BJ (cell line): ENCODE measurements at regions not wholly inside any gene's neighbourhood (a gene's known extent, or its start where the extent isn't known, plus 50 kb on each side); places are given as distances from the start of the nearest gene placed in this dataset.

Experiments used
- CTCF ChIA-PET: fragments of 350-600 bp; formaldehyde crosslinking; extraction: SDS; loops from one replicate; lab custom pipeline; 2021; ENCODE audit warnings: antibody characterized with exemption, inconsistent platforms; lab: Yijun Ruan, JAX
- POLR2A ChIA-PET: fragments of 300-600 bp; sonication (Branson Sonifier 250); formaldehyde crosslinking; extraction: SDS; loops from one replicate; lab custom pipeline; 2021; ENCODE audit warnings: antibody characterized with exemption; lab: Charles Lee
- DNase-seq: peaks from one replicate; pipeline ENCODE4 v3.0.0-alpha.2; 2011; ENCODE audit warnings: low read depth
- H3K27me3 ChIP-seq: 2 replicates; pipeline ENCODE4 v1.6.0; 2011; ENCODE audit warnings: low read length; ENCODE audit not compliant: control insufficient read depth, insufficient read depth
- H3K36me3 ChIP-seq: 2 replicates; pipeline ENCODE4 v1.5.1; 2011; ENCODE audit warnings: low read length; ENCODE audit not compliant: control insufficient read depth, insufficient read depth
- H3K4me3 ChIP-seq: 2 replicates; pipeline ENCODE4 v1.5.1; 2011; ENCODE audit warnings: low read depth, mild to moderate bottlenecking, control low read depth, low read length
- TF ChIP-seq, protein P1 (sequence below): IDR thresholded peaks from 2 replicates; pipeline ENCODE4 v1.5.1; 2011; ENCODE audit warnings: low read depth, mild to moderate bottlenecking, control low read depth, inconsistent platforms, low read length, moderate library complexity; ENCODE audit not compliant: insufficient read depth

DNA sequence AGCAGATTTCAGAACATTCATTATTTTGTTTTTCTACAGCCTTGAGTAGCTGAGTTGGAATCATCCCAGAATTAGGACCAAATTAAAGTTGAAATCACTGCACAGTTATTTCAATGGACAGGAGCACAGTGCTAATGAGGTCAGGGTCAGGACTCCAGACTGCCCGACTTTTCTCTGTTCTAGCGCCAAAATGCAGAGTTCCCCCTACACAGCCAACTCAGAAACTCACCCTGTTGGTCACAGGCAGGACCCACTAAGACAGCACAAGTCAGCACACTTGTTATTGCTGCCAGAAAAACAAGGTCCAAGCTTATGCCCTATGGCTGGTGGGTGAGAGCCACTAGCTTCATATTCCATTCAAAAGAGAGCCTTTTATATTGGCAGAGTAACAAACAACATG lies 198.1 kb upstream of the KRR1 start:
- H3K27me3 ChIP-seq: no peaks in the 10 kb centered on the region
- TF ChIP-seq, protein P1, sequence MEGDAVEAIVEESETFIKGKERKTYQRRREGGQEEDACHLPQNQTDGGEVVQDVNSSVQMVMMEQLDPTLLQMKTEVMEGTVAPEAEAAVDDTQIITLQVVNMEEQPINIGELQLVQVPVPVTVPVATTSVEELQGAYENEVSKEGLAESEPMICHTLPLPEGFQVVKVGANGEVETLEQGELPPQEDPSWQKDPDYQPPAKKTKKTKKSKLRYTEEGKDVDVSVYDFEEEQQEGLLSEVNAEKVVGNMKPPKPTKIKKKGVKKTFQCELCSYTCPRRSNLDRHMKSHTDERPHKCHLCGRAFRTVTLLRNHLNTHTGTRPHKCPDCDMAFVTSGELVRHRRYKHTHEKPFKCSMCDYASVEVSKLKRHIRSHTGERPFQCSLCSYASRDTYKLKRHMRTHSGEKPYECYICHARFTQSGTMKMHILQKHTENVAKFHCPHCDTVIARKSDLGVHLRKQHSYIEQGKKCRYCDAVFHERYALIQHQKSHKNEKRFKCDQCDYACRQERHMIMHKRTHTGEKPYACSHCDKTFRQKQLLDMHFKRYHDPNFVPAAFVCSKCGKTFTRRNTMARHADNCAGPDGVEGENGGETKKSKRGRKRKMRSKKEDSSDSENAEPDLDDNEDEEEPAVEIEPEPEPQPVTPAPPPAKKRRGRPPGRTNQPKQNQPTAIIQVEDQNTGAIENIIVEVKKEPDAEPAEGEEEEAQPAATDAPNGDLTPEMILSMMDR: no peak
- H3K4me3 ChIP-seq: no peak overlapping the region
- ChIA-PET POLR2A (interaction anchor here (0.6 kb wide), 1 partner anchor 50 kb away, joined by 3 read pairs; no protein-coding TSS in a partner anchor), CTCF (interaction anchor here (0.9 kb wide), 1 partner anchor 107 kb away, joined by 3 read pairs; no protein-coding TSS in a partner anchor)
- no peaks in the 10 kb centered on the region for H3K36me3 ChIP-seq
- DNase-seq: no peak

DNA sequence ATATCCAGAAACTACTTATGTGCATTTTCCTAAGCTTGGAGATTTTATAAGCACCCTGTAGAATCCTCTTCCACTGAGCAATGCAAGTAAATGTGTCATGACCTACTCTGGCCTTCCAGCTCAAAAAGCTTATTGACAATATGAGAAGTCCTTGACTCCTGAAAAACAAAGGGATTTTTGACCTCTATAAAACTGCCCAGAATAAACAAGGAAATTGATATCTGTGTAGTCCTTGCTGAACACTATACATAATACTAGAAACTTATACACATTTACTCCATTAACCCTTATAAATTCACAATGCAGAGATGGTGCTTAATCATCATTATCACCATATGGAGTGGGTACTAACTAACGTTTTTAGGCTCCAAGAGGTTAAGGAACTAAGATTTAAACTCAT lies 197.4 kb upstream of the KRR1 start:
- Histone ChIP-seq H3K27me3 (no peaks in the 10 kb centered on the region), H3K36me3 (no peaks in the 10 kb centered on the region), H3K4me3 (no peak overlapping the region)
- TF ChIP-seq, protein P1: no peak
- DNase-seq: no peak
- CTCF ChIA-PET: interaction anchor here (0.9 kb wide), 1 partner anchor 108 kb away, joined by 3 read pairs; no protein-coding TSS in a partner anchor
- POLR2A ChIA-PET: no interaction called here

DNA sequence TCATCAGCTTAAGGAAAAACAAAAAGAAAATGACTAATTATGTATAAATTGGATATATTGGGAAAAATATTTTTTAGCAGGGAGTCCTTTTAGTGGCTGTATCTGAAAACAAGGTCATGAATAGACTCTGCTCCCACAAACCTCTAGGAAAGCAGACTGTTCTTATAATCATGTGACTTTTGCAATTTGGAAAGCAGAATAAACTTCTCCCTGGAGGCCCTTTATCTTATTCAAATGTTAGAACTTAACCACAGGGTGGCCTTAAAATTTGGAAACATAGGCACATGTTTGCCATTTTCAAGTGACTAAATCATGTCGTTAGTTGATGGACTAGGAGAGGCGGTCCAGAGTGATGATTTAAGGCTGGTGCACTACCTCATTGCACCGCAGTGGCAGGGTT lies 196.6 kb upstream of the KRR1 start:
- no peak for DNase-seq
- ChIA-PET CTCF (interaction anchor here (0.8 to 1.5 kb wide), 2 partner anchors 10 to 30 kb away, joined by 3 read pairs; no protein-coding TSS in a partner anchor), POLR2A (no interaction called here)
- TF ChIP-seq, protein P1: no peak
- H3K4me3 ChIP-seq: no peak overlapping the region
- H3K36me3 ChIP-seq: no peaks in the 10 kb centered on the region
- H3K27me3 ChIP-seq: no peaks in the 10 kb centered on the region

DNA sequence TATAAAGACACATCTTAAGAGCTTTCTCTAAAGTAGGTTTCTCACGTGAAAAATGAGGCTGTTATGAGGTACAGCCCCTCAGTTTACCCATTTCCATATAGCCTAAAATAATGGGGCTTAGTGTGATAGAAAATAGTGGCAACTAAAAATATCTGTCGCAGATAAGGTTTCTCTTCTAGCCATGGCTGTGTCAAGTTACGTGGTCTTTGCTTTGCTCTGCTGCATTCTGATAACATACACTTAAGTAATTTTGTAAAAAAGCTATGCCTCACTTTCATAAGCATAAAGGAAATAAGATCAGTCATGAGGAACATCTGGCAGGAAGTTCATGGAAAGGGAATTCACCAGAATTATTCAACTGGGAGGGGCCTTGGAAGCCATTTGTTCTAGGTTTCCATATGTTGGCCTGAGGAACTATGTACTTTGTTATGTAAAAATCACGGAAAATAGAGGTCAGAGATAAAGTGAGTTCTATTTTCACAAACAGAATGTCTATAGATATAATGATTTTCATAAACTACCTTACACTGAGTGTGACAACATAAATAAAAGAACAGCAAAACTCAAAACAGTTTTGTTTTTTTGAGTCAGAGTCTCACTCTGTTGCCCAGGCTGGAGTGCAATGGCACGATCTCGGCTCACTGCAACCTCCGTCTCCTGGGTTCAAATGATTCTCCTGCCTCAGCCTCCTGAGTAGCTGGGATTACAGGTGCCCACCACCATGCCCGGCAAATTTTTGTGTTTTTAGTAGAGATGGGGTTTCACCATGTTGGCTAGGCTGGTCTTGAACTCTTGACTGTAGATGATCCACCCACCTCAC lies 195.6 kb upstream of the KRR1 start:
- TF ChIP-seq, protein P1: no peak
- POLR2A ChIA-PET: no interaction called here

More for the DNA sequence above, 195.6 kb upstream of the KRR1 start:
- H3K36me3 ChIP-seq: no peaks in the 10 kb centered on the region
- CTCF ChIA-PET: interaction anchor here (0.8 to 1.5 kb wide), 2 partner anchors 11 to 31 kb away, joined by 3 read pairs; no protein-coding TSS in a partner anchor
- no peak overlapping the region for H3K4me3 ChIP-seq
- no peak for DNase-seq
- no peaks in the 10 kb centered on the region for H3K27me3 ChIP-seq
